KBM-7 (cell line): ENCODE measurements at regions not wholly inside any gene's neighbourhood (a gene's known extent, or its start where the extent isn't known, plus 50 kb on each side); places are given as distances from the start of the nearest gene placed in this dataset.
"Not testable (repeated sequence)": the region's sequence is repeated elsewhere in the genome, so short reads cannot be mapped to it uniquely, and the experiment has no call there.

Experiments
- DNase-seq: peaks from one replicate; pipeline ENCODE4 v3.0.0-alpha.2; 2015
- in situ Hi-C: fragments of 300-500 bp; cut with MboI; formaldehyde crosslinking; loops from 2 replicates; pipeline ENCODE4 v1.14.3; 2020; ENCODE audit warnings: low sequenced_read_pairs, low pct_unique_long_range_greater_than_20kb, mixed read lengths

- no peak for DNase-seq
- in situ Hi-C loops: no loop called here
Observed at GRCh38 chr15:77886805-77887448, 190.6 kb downstream of the TBC1D2B start.

- in situ Hi-C loops: not testable (repeated sequence)
- peak; percentile 28 for DNase-seq
Observed at GRCh38 chr15:77885877-77886500, 191.5 kb downstream of the TBC1D2B start.

- DNase-seq, in situ Hi-C loops: not testable (repeated sequence)
Observed at GRCh38 chr15:77883012-77883411, 194.5 kb downstream of the TBC1D2B start.

GRCh38 chr15:77881950-77882349 lies 195.6 kb downstream of the TBC1D2B start:
- DNase-seq: no peak
- in situ Hi-C loops: no loop called here

GRCh38 chr15:77881535-77881934 lies 196.0 kb downstream of the TBC1D2B start:
- in situ Hi-C loops, DNase-seq: not testable (repeated sequence)

GRCh38 chr15:77879466-77879865 lies 198.0 kb downstream of the TBC1D2B start:
- in situ Hi-C loops, DNase-seq: not testable (repeated sequence)

GRCh38 chr15:77877869-77878577 lies 199.5 kb downstream of the TBC1D2B start:
- no peak for DNase-seq

GRCh38 chr15:77876107-77876820 lies 201.2 kb downstream of the TBC1D2B start:
- in situ Hi-C loops, DNase-seq: not testable (repeated sequence)

More at GRCh38 chr15:77877869-77878577, 199.5 kb downstream of the TBC1D2B start:
- in situ Hi-C loops: no loop called here

- in situ Hi-C loops: not testable (repeated sequence)
- peak; percentile 84 for DNase-seq
Observed at GRCh38 chr15:77875066-77875721, 202.3 kb downstream of the TBC1D2B start.

- in situ Hi-C loops: no loop called here
- no peak for DNase-seq
Observed at GRCh38 chr15:77874063-77874462, 203.4 kb downstream of the TBC1D2B start.

GRCh38 chr15:77872521-77873425 lies 204.7 kb downstream of the TBC1D2B start:
- DNase-seq, in situ Hi-C loops: not testable (repeated sequence)

GRCh38 chr15:77871852-77872371 lies 205.6 kb downstream of the TBC1D2B start:
- in situ Hi-C loops: no loop called here
- peak; percentile 24 for DNase-seq

- peak; percentile 73 for DNase-seq
- in situ Hi-C loops: no loop called here
Observed at GRCh38 chr15:77870195-77871065, 207.1 kb downstream of the TBC1D2B start.

GRCh38 chr15:77869021-77869895 lies 208.3 kb downstream of the TBC1D2B start:
- in situ Hi-C loops: no loop called here
- no peak for DNase-seq

- DNase-seq, in situ Hi-C loops: not testable (repeated sequence)
Observed at GRCh38 chr15:77868048-77868629, 209.4 kb downstream of the TBC1D2B start.
